ENCODE measurements at regions not wholly inside any gene's neighbourhood (a gene's known extent, or its start where the extent isn't known, plus 50 kb on each side); places are given as distances from the start of the nearest gene placed in this dataset.

- TF ChIP-seq CTCF (IDR thresholded peaks at IDR 0.05; ENCODE audit: insufficient read depth, low read length) (no peak), GABPA (IDR thresholded peaks at IDR 0.05; ENCODE audit: low read depth) (no peak)
These were observed 589.0 kb upstream of the DPPA4 start for GRCh38 chr3:109926376-109926775.
